Astrocyte of the spinal cord (primary cell): ENCODE measurements at regions not wholly inside any gene's neighbourhood (a gene's known extent, or its start where the extent isn't known, plus 50 kb on each side); places are given as distances from the start of the nearest gene placed in this dataset.

Experiments used
- DNase-seq: peaks from one replicate; pipeline ENCODE4 v3.0.0; 2011; ENCODE audit warnings: low read depth, low spot score
- H3K4me3 ChIP-seq: 2 replicates; pipeline ENCODE4 v1.5.1; 2011; ENCODE audit warnings: low read depth, mild to moderate bottlenecking, low read length, moderate library complexity
- CTCF ChIP-seq: IDR thresholded peaks from 2 replicates; pipeline ENCODE4 v1.5.1; 2012; ENCODE audit warnings: low read depth, mild to moderate bottlenecking, low read length, inconsistent platforms
- in situ Hi-C: cut with HindIII; loops from 2 replicates; pipeline ENCODE4 v1.10.0; 2017; ENCODE audit warnings: low sequenced_read_pairs

DNA sequence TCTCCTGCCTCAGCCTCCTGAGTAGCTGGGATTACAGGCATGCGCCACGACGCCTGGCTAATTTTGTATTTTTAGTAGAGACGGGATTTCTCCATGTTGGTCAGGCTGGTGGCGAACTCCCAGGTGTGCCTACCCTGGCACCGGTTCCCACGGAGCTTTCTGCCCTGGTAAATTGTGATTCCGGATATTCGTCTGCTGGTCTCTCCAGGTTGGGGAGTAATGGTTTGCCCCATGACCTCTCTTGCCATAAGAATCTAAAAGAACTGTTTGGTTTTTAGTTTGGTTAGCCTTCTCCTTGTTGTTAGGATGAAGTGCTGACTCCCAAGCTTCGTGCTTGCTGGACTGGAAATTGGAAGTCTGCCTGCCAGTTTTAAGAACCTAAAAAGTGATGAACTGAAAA is 223.8 kb downstream of the BCAS1 start:
- in situ Hi-C loops: no loop called here
- H3K4me3 ChIP-seq: no peak overlapping the region
- no peak for DNase-seq
- no peak for TF ChIP-seq CTCF

DNA sequence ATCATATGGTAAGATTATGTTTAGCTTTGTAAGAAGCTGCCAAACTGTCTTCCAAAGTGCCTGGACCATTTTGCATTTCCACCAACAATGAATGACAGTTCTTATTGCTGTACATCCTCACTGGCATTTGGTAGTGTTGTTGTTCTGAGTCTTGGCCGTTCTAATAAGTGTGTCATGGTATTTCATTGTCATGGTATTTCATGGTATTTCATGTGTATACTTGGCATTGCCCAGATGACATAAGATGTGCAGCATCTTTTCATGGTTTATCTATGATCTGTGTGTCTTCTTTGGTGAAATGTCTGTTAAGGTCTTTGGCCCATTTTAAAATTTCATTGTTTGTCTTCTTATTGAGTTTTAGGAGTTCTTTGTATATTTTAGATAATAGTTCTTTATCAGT is 224.4 kb downstream of the BCAS1 start:
- in situ Hi-C loops: no loop called here
- no peak overlapping the region for H3K4me3 ChIP-seq
- no peak for TF ChIP-seq CTCF
- DNase-seq: no peak

DNA sequence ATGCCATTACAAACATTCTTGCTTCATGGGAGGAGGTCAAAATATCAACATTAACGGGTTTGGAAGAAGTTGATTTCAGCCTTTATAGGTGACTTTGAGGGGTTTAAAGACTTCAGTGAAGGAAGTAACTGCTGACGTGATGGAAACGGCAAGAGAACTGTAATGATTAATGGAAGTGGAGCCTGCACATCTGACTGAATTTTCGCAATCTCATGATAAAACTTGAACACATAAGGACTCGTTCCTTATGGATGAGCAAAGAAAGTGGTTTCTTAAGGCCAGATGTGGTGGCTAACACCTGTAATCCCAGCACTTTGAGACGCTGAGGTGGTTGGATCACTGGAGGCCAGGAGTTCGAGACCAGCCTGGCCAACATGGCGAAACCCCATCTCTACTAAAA is 226.1 kb downstream of the BCAS1 start:
- in situ Hi-C loops: no loop called here
- no peak for TF ChIP-seq CTCF
- H3K4me3 ChIP-seq: no peak overlapping the region
- DNase-seq: no peak

- TF ChIP-seq CTCF: no peak
- in situ Hi-C loops: no loop called here
- no peak for DNase-seq
- no peak overlapping the region for H3K4me3 ChIP-seq
Observed at GRCh38 chr20:53843645-53844044, 226.7 kb downstream of the BCAS1 start.

DNA sequence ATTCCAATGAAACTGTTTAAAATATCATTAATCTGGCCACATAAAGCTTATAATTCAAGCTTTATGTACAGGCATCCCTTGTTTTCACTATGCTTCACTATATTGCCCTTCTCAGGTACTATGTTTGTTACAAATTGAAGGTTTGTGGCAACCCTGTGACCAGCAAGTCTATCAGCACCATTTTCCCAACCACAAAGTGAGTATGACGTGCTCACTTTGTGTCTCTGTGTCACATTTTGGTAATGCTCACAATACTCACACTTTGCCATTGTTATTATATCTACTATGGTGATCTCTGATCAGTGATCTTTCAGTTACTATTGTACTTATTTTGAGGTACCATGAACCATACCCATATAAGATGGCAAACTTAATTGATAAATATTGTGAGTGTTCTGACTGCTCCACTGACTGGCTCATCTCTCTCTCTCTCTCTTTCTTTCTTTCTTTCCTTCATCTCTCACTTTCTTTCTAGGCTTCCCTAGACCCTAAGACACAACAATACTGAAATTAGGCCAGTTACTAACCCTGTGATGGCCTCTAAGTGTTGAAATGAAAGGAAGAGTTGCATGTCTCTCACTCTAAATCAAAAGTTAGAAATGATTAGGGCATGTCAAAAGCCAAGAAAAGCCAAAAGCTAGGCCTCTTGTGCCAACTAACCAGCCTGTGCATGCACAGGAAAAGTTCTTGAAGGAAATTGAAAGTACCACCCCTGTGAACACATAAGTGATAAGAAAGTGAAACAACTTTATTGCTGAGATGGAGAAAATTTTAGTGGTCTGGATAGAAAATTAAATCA is 227.9 kb downstream of the BCAS1 start:
- in situ Hi-C loops: no loop called here
- H3K4me3 ChIP-seq: no peak overlapping the region
- no peak for DNase-seq
- no peak for TF ChIP-seq CTCF

DNA sequence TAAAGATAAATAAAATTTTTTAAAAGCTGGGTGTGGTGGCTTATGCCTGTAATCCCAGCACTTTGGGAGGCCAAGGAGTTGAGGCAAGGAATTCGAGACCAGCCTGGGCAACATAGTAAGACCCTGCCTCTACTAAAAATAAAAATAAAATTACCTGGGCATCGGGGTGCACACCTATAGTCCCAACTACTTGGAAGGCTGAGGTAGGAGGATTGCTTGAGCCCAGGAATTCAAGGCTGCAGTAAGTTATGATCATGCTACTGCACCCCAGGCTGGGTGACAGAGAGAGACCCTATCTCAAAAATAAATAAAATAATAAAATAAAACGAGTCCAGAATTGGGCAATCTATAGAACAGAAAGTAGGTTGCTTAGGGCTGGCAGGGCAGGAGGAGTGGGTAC is 228.7 kb downstream of the BCAS1 start:
- TF ChIP-seq CTCF: no peak
- in situ Hi-C loops: no loop called here

More for the DNA sequence above, 228.7 kb downstream of the BCAS1 start:
- no peak for DNase-seq
- no peak overlapping the region for H3K4me3 ChIP-seq
